Lower leg skin (tissue), 4 donors: ENCODE measurements at regions not wholly inside any gene's neighbourhood (a gene's known extent, or its start where the extent isn't known, plus 50 kb on each side); places are given as distances from the start of the nearest gene placed in this dataset.

ENCODE experiments used
- DNase-seq, 2 donors: peaks; one replicate each; pipeline ENCODE4 v3.0.0-alpha.2; 2019; ENCODE audit warnings: low spot score in 2 of 2
- H3K4me3 ChIP-seq: fragments of 200-600 bp; sonication (generic); 2 replicates; pipeline ENCODE4 v1.5.1; 2017; ENCODE audit warnings: mild to moderate bottlenecking, low read depth; ENCODE audit not compliant: poor library complexity, severe bottlenecking
- POLR2A ChIP-seq, 2 donors: fragments of 450-650 bp; IDR thresholded peaks; one replicate each; pipeline ENCODE4 v1.6.1; 2016 to 2017; ENCODE audit warnings: antibody characterized with exemption in 2 of 2, mild to moderate bottlenecking in 1 of 2, moderate library complexity in 1 of 2
- WGBS, 2 donors: methylation state at CpG; one replicate each; pipeline ENCODE4 v1.1.5; 2018; 5-methylcytosine and 5-hydroxymethylcytosine counted together
- intact Hi-C: fragments of 100-400 bp; cut with DNase I; formaldehyde crosslinking; loops from one replicate; pipeline ENCODE4 v1.15.0; 2023; ENCODE audit warnings: low total_unique reads
- TF ChIP-seq, protein P1 (sequence below), 3 donors: fragments of 450-650 bp; IDR thresholded peaks; one replicate each; pipeline ENCODE4 v1.5.1; 2016; ENCODE audit warnings: antibody characterized with exemption in 3 of 3, mild to moderate bottlenecking in 3 of 3, moderate library complexity in 2 of 3

GRCh38 chr2:173855661-173856060 lies 109.5 kb downstream of the SP3 start:
- no peak for DNase-seq
- H3K4me3 ChIP-seq, result no peak overlapping the region
- intact Hi-C loops, result no loop called here
- no peak for TF ChIP-seq POLR2A (IDR thresholded peaks at IDR 0.05)
- TF ChIP-seq, protein P1, sequence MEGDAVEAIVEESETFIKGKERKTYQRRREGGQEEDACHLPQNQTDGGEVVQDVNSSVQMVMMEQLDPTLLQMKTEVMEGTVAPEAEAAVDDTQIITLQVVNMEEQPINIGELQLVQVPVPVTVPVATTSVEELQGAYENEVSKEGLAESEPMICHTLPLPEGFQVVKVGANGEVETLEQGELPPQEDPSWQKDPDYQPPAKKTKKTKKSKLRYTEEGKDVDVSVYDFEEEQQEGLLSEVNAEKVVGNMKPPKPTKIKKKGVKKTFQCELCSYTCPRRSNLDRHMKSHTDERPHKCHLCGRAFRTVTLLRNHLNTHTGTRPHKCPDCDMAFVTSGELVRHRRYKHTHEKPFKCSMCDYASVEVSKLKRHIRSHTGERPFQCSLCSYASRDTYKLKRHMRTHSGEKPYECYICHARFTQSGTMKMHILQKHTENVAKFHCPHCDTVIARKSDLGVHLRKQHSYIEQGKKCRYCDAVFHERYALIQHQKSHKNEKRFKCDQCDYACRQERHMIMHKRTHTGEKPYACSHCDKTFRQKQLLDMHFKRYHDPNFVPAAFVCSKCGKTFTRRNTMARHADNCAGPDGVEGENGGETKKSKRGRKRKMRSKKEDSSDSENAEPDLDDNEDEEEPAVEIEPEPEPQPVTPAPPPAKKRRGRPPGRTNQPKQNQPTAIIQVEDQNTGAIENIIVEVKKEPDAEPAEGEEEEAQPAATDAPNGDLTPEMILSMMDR (IDR thresholded peaks at IDR 0.05), result no peak
- 45 to 50% methylated on average over 2 of the region's 2 CpGs for WGBS, 2 donors
